ENCODE measurements at regions not wholly inside any gene's neighbourhood (a gene's known extent, or its start where the extent isn't known, plus 50 kb on each side); places are given as distances from the start of the nearest gene placed in this dataset.

DNA sequence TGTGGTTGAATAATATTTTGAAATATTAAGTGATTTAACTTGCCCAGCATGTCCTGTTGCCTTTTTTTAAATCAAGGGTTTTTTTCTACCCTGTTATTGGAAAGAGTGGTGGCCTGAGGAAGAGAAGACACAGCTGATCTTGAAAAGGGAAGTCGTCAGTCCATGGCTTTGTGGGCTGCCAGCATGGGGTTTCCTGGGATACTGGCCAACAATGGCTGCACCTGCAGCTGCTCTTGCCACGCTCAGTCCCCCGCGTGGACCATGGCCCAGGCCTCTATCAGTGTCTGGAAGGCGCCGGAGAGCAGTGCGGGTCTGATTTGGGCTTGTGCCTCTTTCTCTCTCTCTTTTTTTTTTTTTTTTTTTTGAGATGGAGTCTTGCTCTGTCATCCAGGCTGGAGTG, 99.3 kb downstream of the ASB1 start:
- no peak for TF ChIP-seq POLR2A (IDR thresholded peaks at IDR 0.05; ENCODE audit: low read length)
- TF ChIP-seq GATA1 (IDR thresholded peaks at IDR 0.05; ENCODE audit: low read depth, low read length) = no peak
